Gastroesophageal sphincter (tissue), 4 donors: ENCODE measurements at regions not wholly inside any gene's neighbourhood (a gene's known extent, or its start where the extent isn't known, plus 50 kb on each side); places are given as distances from the start of the nearest gene placed in this dataset.
"Not testable (repeated sequence)": the region's sequence is repeated elsewhere in the genome, so short reads cannot be mapped to it uniquely, and the experiment has no call there.

Experiments
- ATAC-seq: fragments of 150-250 bp; one replicate; pipeline ENCODE4 v1.9.1; 2016; ENCODE audit warnings: mild to moderate bottlenecking, moderate library complexity
- H3K27ac ChIP-seq, 4 donors: fragments of 200-600 bp; sonication (generic) in 3 of 4; 1 replicate in 3 of 4; 2 replicates in 1 of 4; pipeline ENCODE4 v1.5.1; 2016 to 2019
- H3K27me3 ChIP-seq: fragments of 200-600 bp; sonication (generic); one replicate; pipeline ENCODE4 v1.5.1; 2019
- H3K36me3 ChIP-seq, 2 donors: fragments of 200-600 bp; sonication (generic); one replicate each; pipeline ENCODE4 v1.5.1; 2019; ENCODE audit warnings: control low read depth in 1 of 2
- H3K4me1 ChIP-seq, 3 donors: fragments of 200-600 bp; sonication (generic); 1 replicate in 2 of 3; 2 replicates in 1 of 3; pipeline ENCODE4 v1.5.1; 2016 to 2019; ENCODE audit warnings: control low read depth in 2 of 3
- H3K4me3 ChIP-seq, 2 donors: fragments of 200-600 bp; sonication (generic); one replicate each; pipeline ENCODE4 v1.5.1; 2019; ENCODE audit warnings: mild to moderate bottlenecking in 1 of 2, moderate library complexity in 1 of 2
- H3K9me3 ChIP-seq, 3 donors: fragments of 200-600 bp; sonication (generic); one replicate each; pipeline ENCODE4 v1.5.1; 2017 to 2019; ENCODE audit warnings: control low read depth in 2 of 3
- EP300 ChIP-seq: sonication (generic); formaldehyde crosslinking; IDR thresholded peaks from one replicate; pipeline ENCODE4 v1.6.1; 2017; ENCODE audit warnings: antibody characterized with exemption, mild to moderate bottlenecking
- POLR2A ChIP-seq, 2 donors: fragments of 450-650 bp; IDR thresholded peaks; one replicate each; pipeline ENCODE4 v1.6.1; 2017; ENCODE audit warnings: antibody characterized with exemption in 2 of 2, mild to moderate bottlenecking in 2 of 2, moderate library complexity in 1 of 2
- POLR2AphosphoS5 ChIP-seq: sonication (generic); formaldehyde crosslinking; IDR thresholded peaks from one replicate; pipeline ENCODE4 v1.6.1; 2017; ENCODE audit warnings: antibody characterized with exemption
- WGBS, 2 donors: methylation state at CpG; one replicate each; pipeline ENCODE4 v1.1.5; 2018; ENCODE audit warnings: low coverage in 1 of 2; 5-methylcytosine and 5-hydroxymethylcytosine counted together
- TF ChIP-seq, protein P1 (sequence below), 4 experiments: fragments of 200-600 bp in 2 of 4; fragments of 450-650 bp in 2 of 4; sonication (generic) in 1 of 4; IDR thresholded peaks; one replicate each; pipeline ENCODE4 v1.5.1; 2017 to 2019; ENCODE audit warnings: antibody characterized with exemption in 4 of 4, mild to moderate bottlenecking in 2 of 4, moderate library complexity in 2 of 4

DNA sequence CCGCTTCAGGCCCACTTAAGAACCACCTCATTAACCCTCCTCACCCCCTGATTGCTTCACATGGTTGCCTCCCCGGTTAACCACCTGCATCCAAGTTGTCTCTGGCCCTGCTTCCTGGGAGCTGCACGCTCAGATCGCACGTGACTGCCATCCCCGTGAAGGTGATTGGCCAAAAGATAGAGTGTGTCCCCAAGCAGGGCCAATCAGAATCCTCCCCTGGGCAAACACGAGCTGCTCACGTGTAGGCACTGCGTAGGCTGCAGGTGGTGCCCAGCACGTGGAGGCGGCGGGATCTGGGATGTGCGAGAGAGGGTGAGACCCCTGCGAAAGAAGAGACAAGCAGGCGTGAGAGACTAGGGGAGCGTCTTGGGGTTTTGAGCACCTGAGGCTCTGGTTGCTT lies 111.8 kb upstream of the CRHR1 start:
- 65 to 93% methylated on average over 3 to 5 of the region's 16 CpGs for WGBS, 2 donors
- no peak overlapping the region for H3K27ac ChIP-seq
- peaks cover 0 to 13% (median 0%) of the 10 kb centered on the region in 3 donors for H3K9me3 ChIP-seq
- H3K4me3 ChIP-seq, result no peak overlapping the region
- TF ChIP-seq, protein P1, sequence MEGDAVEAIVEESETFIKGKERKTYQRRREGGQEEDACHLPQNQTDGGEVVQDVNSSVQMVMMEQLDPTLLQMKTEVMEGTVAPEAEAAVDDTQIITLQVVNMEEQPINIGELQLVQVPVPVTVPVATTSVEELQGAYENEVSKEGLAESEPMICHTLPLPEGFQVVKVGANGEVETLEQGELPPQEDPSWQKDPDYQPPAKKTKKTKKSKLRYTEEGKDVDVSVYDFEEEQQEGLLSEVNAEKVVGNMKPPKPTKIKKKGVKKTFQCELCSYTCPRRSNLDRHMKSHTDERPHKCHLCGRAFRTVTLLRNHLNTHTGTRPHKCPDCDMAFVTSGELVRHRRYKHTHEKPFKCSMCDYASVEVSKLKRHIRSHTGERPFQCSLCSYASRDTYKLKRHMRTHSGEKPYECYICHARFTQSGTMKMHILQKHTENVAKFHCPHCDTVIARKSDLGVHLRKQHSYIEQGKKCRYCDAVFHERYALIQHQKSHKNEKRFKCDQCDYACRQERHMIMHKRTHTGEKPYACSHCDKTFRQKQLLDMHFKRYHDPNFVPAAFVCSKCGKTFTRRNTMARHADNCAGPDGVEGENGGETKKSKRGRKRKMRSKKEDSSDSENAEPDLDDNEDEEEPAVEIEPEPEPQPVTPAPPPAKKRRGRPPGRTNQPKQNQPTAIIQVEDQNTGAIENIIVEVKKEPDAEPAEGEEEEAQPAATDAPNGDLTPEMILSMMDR (IDR thresholded peaks at IDR 0.05), result no peak
- no peak for TF ChIP-seq POLR2A (IDR thresholded peaks at IDR 0.05)
- TF ChIP-seq POLR2AphosphoS5, result no peak
- TF ChIP-seq EP300, result no peak
- no peaks in the 10 kb centered on the region for H3K36me3 ChIP-seq
- peaks cover 36% of the 10 kb centered on the region for H3K27me3 ChIP-seq
- H3K4me1 ChIP-seq, result no peaks in the 10 kb centered on the region
- ATAC-seq, result no peak

DNA sequence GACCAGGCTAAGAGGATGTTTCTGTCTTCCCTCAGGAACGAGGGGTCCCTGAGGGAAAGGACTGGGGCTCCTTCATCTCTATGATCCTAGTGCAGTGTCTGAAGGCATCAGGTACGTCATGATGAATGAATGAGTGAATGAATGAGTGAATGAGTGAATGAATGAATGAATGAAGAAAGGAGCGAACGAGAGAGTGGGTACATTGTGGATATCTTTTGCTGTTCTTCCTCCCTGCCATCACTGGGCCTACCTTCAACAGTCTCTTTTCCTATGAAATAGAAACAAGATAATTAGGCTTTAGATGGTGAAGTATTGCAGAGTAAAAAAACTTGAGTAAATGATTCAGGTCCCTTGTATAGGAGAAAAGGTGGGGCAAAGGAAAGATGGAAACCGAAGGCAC lies 111.3 kb upstream of the CRHR1 start:
- Histone ChIP-seq H3K27me3 (peaks cover 35% of the 10 kb centered on the region), H3K27ac (no peak overlapping the region), H3K36me3 (no peaks in the 10 kb centered on the region), H3K9me3 (peaks cover 0 to 13% (median 0%) of the 10 kb centered on the region in 3 donors), H3K4me1 (no peaks in the 10 kb centered on the region), H3K4me3 (no peak overlapping the region)
- WGBS, 2 donors, result 71 to 77% methylated on average over 4 to 5 of the region's 5 CpGs
- TF ChIP-seq, protein P1 (IDR thresholded peaks at IDR 0.05), result no peak
- TF ChIP-seq EP300, result no peak
- no peak for TF ChIP-seq POLR2A (IDR thresholded peaks at IDR 0.05)
- no peak for ATAC-seq

GRCh38 chr17:45673759-45674158 lies 110.4 kb upstream of the CRHR1 start:
- H3K36me3 ChIP-seq, ATAC-seq, H3K4me3 ChIP-seq, H3K4me1 ChIP-seq, H3K27ac ChIP-seq: not testable (repeated sequence)
- Histone ChIP-seq H3K9me3 (peaks cover 0 to 13% (median 0%) of the 10 kb centered on the region in 3 donors), H3K27me3 (peaks cover 44% of the 10 kb centered on the region)
- 80 to 81% methylated on average over 3 of the region's 5 CpGs for WGBS, 2 donors

DNA sequence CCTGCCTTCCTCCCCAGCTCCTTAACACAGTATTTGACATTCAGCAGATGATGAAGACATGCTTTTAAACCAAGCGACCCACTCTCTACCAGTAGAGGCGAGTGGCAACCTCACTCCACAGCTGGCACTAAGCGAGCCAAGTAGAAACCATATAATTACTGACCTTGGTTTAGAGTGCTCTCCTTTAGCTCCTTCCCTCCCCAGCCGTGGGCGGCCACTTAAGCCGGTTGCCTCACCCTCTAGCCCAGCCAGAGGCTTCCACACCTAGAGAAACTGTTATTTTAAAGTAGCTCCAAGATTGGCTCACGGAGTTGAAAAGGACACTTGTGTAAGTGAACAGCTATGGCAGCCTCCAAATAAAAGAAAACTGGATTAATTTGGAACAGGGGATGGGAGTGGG lies 109.1 kb upstream of the CRHR1 start:
- WGBS, 2 donors, result 61 to 87% methylated on average over 3 to 7 of the region's 7 CpGs
- H3K4me3 ChIP-seq, result no peak overlapping the region
- no peaks in the 10 kb centered on the region for H3K4me1 ChIP-seq
- H3K27me3 ChIP-seq, result peaks cover 45% of the 10 kb centered on the region
- no peak for TF ChIP-seq POLR2A (IDR thresholded peaks at IDR 0.05)
- TF ChIP-seq, protein P1 (IDR thresholded peaks at IDR 0.05), result no peak
- TF ChIP-seq EP300, result no peak
- no peak for TF ChIP-seq POLR2AphosphoS5
- H3K36me3 ChIP-seq, result no peaks in the 10 kb centered on the region
- peaks cover 0 to 25% (median 0%) of the 10 kb centered on the region in 3 donors for H3K9me3 ChIP-seq
- no peak overlapping the region for H3K27ac ChIP-seq
- ATAC-seq, result no peak

- 70 to 85% methylated on average over 3 of the region's 3 CpGs for WGBS, 2 donors
- Histone ChIP-seq H3K4me1 (no peaks in the 10 kb centered on the region), H3K27ac (no peak overlapping the region), H3K4me3 (no peak overlapping the region), H3K9me3 (peaks cover 0 to 28% (median 0%) of the 10 kb centered on the region in 3 donors), H3K36me3 (no peaks in the 10 kb centered on the region), H3K27me3 (peaks cover 50% of the 10 kb centered on the region)
- TF ChIP-seq EP300 (no peak), POLR2AphosphoS5 (no peak), POLR2A (IDR thresholded peaks at IDR 0.05) (no peak)
- TF ChIP-seq, protein P1 (IDR thresholded peaks at IDR 0.05), result no peak
- ATAC-seq, result no peak
These were observed 108.2 kb upstream of the CRHR1 start for GRCh38 chr17:45675892-45676291.
